MM.1S (cell line): ENCODE measurements at regions not wholly inside any gene's neighbourhood (a gene's known extent, or its start where the extent isn't known, plus 50 kb on each side); places are given as distances from the start of the nearest gene placed in this dataset.
"Not testable (repeated sequence)": the region's sequence is repeated elsewhere in the genome, so short reads cannot be mapped to it uniquely, and the experiment has no call there.

ENCODE experiments used
- DNase-seq: peaks from one replicate; pipeline ENCODE4 v3.0.0-alpha.2; 2015
- H2AFZ ChIP-seq: fragments of 300-600 bp; sonication (generic); 2 replicates; pipeline ENCODE4 v1.6.0; 2016; ENCODE audit warnings: antibody characterized with exemption, low read length
- H3F3A ChIP-seq: fragments of 300-600 bp; sonication (generic); 2 replicates; pipeline ENCODE4 v1.6.1; 2016; ENCODE audit warnings: mild to moderate bottlenecking, antibody characterized with exemption, low read length, moderate library complexity, mixed read lengths; ENCODE audit not compliant: insufficient read depth
- H3K27ac ChIP-seq: fragments of 300-600 bp; sonication (generic); 2 replicates; pipeline ENCODE4 v1.5.1; 2016; ENCODE audit warnings: mild to moderate bottlenecking, low read length
- H3K27me3 ChIP-seq: fragments of 300-600 bp; sonication (generic); replicated peaks from 2 replicates; pipeline ENCODE4 v1.6.0; 2016; ENCODE audit warnings: low read length; ENCODE audit not compliant: insufficient read depth
- H3K36me3 ChIP-seq: fragments of 300-600 bp; sonication (generic); replicated peaks from 2 replicates; pipeline ENCODE4 v1.6.1; 2016; ENCODE audit warnings: mild to moderate bottlenecking, low read length, mixed read lengths; ENCODE audit not compliant: insufficient read depth
- H3K4me1 ChIP-seq: fragments of 300-600 bp; sonication (generic); 2 replicates; pipeline ENCODE4 v1.6.1; 2016; ENCODE audit warnings: low read length, mixed read lengths
- H3K4me2 ChIP-seq: fragments of 300-600 bp; sonication (generic); 2 replicates; pipeline ENCODE4 v1.6.0; 2016; ENCODE audit warnings: low read depth, low read length
- H3K4me3 ChIP-seq: fragments of 300-600 bp; sonication (generic); 2 replicates; pipeline ENCODE4 v1.5.1; 2016; ENCODE audit warnings: low read length, mixed read lengths
- H3K79me2 ChIP-seq: fragments of 300-600 bp; sonication (generic); 2 replicates; pipeline ENCODE4 v1.6.1; 2016; ENCODE audit warnings: mixed run types, low read length, mixed read lengths
- H3K9ac ChIP-seq: fragments of 300-600 bp; sonication (generic); 2 replicates; pipeline ENCODE4 v1.6.1; 2016; ENCODE audit warnings: low read length, mixed read lengths
- H3K9me2 ChIP-seq: fragments of 300-600 bp; sonication (generic); replicated peaks from 2 replicates; pipeline ENCODE4 v1.6.1; 2016; ENCODE audit warnings: mild to moderate bottlenecking, low read length, mixed read lengths; ENCODE audit not compliant: insufficient read depth
- H3K9me3 ChIP-seq: fragments of 300-600 bp; sonication (generic); replicated peaks from 2 replicates; pipeline ENCODE4 v1.6.1; 2016; ENCODE audit warnings: mild to moderate bottlenecking, low read length, mixed read lengths; ENCODE audit not compliant: insufficient read depth
- H4K20me1 ChIP-seq: fragments of 300-600 bp; sonication (generic); 2 replicates; pipeline ENCODE4 v1.6.1; 2016; ENCODE audit warnings: mild to moderate bottlenecking, low read length, moderate library complexity, mixed read lengths; ENCODE audit not compliant: insufficient read depth
- EZH2 ChIP-seq: fragments of 300-600 bp; sonication (generic); optimal IDR thresholded peaks from 2 replicates; pipeline ENCODE3; 2017; ENCODE audit warnings: low read depth, mild to moderate bottlenecking, antibody characterized with exemption, low read length, mixed read lengths
- EZH2phosphoT487 ChIP-seq: fragments of 300-600 bp; sonication (generic); IDR thresholded peaks from 2 replicates; pipeline ENCODE4 v1.6.1; 2018; ENCODE audit warnings: antibody characterized with exemption, low read length
- TF ChIP-seq, protein P1 (sequence below): fragments of 300-600 bp; sonication (generic); IDR thresholded peaks from 2 replicates; pipeline ENCODE4 v1.5.1; 2016; ENCODE audit warnings: antibody characterized with exemption, low read length, mixed read lengths

DNA sequence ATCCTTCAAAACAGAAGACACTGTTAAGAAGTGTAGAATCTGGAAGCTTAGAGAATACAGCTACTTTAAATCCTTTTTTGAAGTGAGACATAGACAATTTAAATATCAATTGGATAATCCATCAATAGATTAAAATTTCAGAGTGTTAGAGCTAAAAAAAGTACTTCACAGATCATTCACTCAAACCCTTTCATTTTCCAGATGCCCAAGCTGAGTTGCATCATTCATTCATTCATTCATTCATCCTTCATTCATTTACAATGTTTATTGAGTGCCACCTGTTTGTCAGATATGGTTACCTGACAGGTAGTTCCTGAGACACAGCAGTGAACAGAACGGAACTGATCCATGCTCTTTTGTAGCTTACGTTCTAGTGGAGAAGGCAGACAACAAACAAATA, 290.7 kb upstream of the MTPN start:
- DNase-seq: no peak
- Histone ChIP-seq H3K9ac (no peak overlapping the region), H3F3A (no peaks in the 10 kb centered on the region), H3K79me2 (no peaks in the 10 kb centered on the region), H3K9me2 (no peaks in the 10 kb centered on the region; the same call in 1 of the 2 replicates), H3K27ac (no peak overlapping the region), H3K4me1 (0 out of 2 replicates have a peak, but pooled peaks cover 3% of the 10 kb centered on the region), H3K4me2 (no peak overlapping the region), H4K20me1 (no peaks in the 10 kb centered on the region), H2AFZ (no peak overlapping the region), H3K4me3 (no peak overlapping the region), H3K27me3 (no peaks in the 10 kb centered on the region), H3K9me3 (no peaks in the 10 kb centered on the region), H3K36me3 (no peaks in the 10 kb centered on the region; the same call in 1 of the 2 replicates)
- TF ChIP-seq, protein P1, sequence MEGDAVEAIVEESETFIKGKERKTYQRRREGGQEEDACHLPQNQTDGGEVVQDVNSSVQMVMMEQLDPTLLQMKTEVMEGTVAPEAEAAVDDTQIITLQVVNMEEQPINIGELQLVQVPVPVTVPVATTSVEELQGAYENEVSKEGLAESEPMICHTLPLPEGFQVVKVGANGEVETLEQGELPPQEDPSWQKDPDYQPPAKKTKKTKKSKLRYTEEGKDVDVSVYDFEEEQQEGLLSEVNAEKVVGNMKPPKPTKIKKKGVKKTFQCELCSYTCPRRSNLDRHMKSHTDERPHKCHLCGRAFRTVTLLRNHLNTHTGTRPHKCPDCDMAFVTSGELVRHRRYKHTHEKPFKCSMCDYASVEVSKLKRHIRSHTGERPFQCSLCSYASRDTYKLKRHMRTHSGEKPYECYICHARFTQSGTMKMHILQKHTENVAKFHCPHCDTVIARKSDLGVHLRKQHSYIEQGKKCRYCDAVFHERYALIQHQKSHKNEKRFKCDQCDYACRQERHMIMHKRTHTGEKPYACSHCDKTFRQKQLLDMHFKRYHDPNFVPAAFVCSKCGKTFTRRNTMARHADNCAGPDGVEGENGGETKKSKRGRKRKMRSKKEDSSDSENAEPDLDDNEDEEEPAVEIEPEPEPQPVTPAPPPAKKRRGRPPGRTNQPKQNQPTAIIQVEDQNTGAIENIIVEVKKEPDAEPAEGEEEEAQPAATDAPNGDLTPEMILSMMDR: no peak
- TF ChIP-seq EZH2phosphoT487 (no peak), EZH2 (no peak)

DNA sequence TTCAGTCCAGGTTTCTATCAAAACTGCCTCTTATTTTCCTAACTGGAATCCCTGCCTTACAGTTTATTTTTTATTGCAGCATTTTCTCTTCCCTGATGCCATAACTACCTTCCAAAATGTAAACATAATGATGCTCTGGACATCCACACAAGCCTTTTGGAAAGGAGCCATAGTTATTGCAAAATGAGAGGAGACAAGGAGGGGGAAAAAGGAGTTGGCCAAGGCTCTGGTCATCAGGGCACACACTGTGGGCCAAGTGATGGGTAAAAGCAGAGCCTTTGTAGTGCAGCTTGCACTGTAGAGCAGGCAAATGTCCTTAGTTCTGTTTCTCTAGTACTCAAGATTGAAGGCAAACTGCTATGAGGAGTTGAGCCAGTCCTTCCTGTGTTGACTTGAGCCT, 289.3 kb upstream of the MTPN start:
- TF ChIP-seq, protein P1: no peak
- TF ChIP-seq EZH2phosphoT487 (no peak), EZH2 (no peak)
- Histone ChIP-seq H3K9me2 (no peaks in the 10 kb centered on the region; the same call in 1 of the 2 replicates), H4K20me1 (no peaks in the 10 kb centered on the region), H3K9me3 (no peaks in the 10 kb centered on the region), H3K9ac (no peak overlapping the region), H3K27ac (no peak overlapping the region), H3F3A (no peaks in the 10 kb centered on the region), H3K79me2 (no peaks in the 10 kb centered on the region), H3K27me3 (no peaks in the 10 kb centered on the region), H3K4me3 (no peak overlapping the region), H3K4me1 (0 out of 2 replicates have a peak, but pooled peaks cover 3% of the 10 kb centered on the region), H2AFZ (no peak overlapping the region), H3K36me3 (no peaks in the 10 kb centered on the region), H3K4me2 (no peak overlapping the region)
- DNase-seq: no peak

DNA sequence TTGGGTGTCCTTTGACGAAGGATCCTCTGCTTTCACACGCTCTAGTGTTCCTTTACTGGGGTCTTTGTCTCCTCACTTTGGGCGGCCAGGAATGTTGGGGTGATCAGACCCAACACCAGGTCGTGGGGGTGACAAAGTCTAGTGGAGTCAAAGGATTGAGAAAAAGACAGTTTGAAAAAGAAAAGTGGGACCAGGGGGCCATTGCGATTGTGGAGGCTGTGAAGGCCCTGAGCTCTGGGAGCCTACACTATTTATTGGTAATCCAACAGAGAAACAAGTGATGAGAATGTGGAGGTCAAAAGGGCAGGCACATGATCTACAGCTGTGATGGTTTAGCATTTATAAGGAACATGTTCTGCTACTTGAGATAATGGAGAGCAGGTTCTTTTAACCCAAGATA, 287.1 kb upstream of the MTPN start:
- H4K20me1 ChIP-seq, DNase-seq, H3K4me1 ChIP-seq, H3K4me2 ChIP-seq, H3F3A ChIP-seq, H3K9me2 ChIP-seq, H3K4me3 ChIP-seq, H3K36me3 ChIP-seq, H3K27ac ChIP-seq, H2AFZ ChIP-seq, H3K27me3 ChIP-seq, H3K9me3 ChIP-seq, H3K9ac ChIP-seq, H3K79me2 ChIP-seq: not testable (repeated sequence)

DNA sequence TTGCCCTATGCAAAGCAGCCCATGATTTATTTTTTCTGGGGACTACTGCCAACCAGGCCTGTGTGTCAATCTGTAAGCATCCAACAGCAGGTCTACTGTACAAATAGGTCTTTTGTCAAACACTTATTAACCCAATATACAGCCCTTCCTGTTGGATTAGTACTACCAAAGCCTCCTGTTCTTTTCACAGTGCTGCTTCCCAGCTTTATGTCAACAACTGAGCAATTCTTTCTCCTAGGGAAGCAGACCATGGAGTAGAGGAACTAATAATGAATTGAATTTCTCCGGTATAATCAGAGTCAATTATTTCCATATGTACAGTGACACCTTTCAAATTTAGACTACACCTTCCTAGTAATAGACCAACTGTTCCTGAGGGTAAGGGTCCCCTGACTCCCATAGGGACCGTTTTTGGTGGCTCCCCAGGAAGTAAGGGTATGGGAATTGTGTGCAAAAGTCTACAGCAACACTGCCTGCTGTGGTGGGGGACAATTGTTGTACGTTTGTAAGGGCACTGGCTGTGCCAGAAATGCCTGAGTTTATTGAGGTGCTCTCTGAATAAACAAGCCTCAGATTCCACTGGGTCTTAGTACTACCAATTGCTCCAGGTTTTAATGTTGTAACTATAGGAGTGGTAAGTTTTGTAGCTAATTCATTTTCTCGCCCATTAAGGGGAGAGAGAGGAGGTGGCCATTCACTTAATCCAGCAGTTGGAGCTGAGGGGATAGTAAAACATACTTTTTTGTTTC, 286.1 kb upstream of the MTPN start:
- not testable (repeated sequence) for H4K20me1 ChIP-seq, H3K79me2 ChIP-seq, H3K9ac ChIP-seq, H3K27ac ChIP-seq, H3K4me3 ChIP-seq, H3K4me2 ChIP-seq, H2AFZ ChIP-seq, H3K9me3 ChIP-seq, H3K27me3 ChIP-seq, H3K9me2 ChIP-seq, H3K36me3 ChIP-seq, H3F3A ChIP-seq, DNase-seq
- H3K4me1 ChIP-seq: peaks cover 17% of the 10 kb centered on the region

DNA sequence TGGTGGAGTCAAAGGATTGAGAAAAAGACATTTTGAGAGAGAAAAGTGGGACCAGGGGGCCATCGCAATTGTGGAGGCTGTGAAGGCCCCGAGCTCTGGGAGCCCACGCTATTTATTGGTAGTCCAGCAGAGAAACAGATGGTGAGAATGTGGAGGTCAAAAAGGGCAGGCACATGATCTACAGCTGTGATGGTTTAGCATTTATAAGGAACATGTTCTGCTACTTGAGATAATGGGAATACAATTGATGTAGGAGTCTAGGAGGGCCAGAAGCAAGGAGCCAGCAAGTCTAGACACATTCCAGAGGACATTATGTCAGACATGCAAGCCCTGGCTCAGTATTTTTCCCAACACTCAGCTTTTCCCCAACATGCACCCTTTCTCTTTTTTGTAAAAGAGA, 283.4 kb upstream of the MTPN start:
- not testable (repeated sequence) for H4K20me1 ChIP-seq, H3K79me2 ChIP-seq, DNase-seq

More for the DNA sequence above, 283.4 kb upstream of the MTPN start:
- H3K27ac ChIP-seq, H3K4me3 ChIP-seq, H3K27me3 ChIP-seq, H2AFZ ChIP-seq, H3K9me3 ChIP-seq, H3F3A ChIP-seq, H3K36me3 ChIP-seq, H3K4me2 ChIP-seq, H3K9ac ChIP-seq, H3K9me2 ChIP-seq: not testable (repeated sequence)
- peaks cover 19% of the 10 kb centered on the region for H3K4me1 ChIP-seq
